HepG2 (cell line): ENCODE measurements at regions not wholly inside any gene's neighbourhood (a gene's known extent, or its start where the extent isn't known, plus 50 kb on each side); places are given as distances from the start of the nearest gene placed in this dataset.

Experiments
- ATAC-seq: fragments of 200-7000 bp; cut with Tn5 transposase; 3 replicates; pipeline ENCODE4 v1.9.1; 2020; ENCODE audit warnings: mild to moderate bottlenecking, moderate library complexity
- BruUV-seq: library from RNA; stranded (reverse); fragments of 400-500 nt; replicated peaks from 2 replicates; lab custom pipeline; 2021; lab: Mats Ljungman, UMichigan
- CTCF ChIA-PET: fragments of 300-600 bp; formaldehyde crosslinking; extraction: SDS; loops from one replicate; lab custom pipeline; 2021; ENCODE audit warnings: low total read pairs, inconsistent platforms, low intra/inter-chr PET ratio; lab: Yijun Ruan, JAX
- POLR2A ChIA-PET: fragments of 350-600 bp; sonication (Branson Sonifier 250); formaldehyde crosslinking; loops from one replicate; lab custom pipeline; 2020; ENCODE audit warnings: antibody characterized with exemption, inconsistent platforms; lab: Yijun Ruan, JAX
- DNase-seq: peaks from one replicate; pipeline ENCODE4 v3.0.0-alpha.2; 2015; ENCODE audit warnings: low spot score
- FAIRE-seq: peaks from 3 replicates; lab custom pipeline; 2011; peaks lifted over from hg19 to GRCh38; lab: Jason Lieb, UNC
- H2AFZ ChIP-seq: one replicate; pipeline ENCODE4 v1.6.1; 2011; ENCODE audit warnings: low read length, inconsistent platforms
- H3K27ac ChIP-seq: fragments of 300-600 bp; 3 replicates; pipeline ENCODE4 v1.8.0; 2011; ENCODE audit warnings: mixed run types, mild to moderate bottlenecking, mixed read lengths, low read length, inconsistent platforms; ENCODE audit not compliant: insufficient read depth; ENCODE audit errors: extremely low read length
- H3K27me3 ChIP-seq, 2 experiments: fragments of 200-600 bp in 1 of 2; 2 replicates in 1 of 2; 3 replicates in 1 of 2; pipeline versions ENCODE4 v1.6.0 to v1.8.0; 2011; ENCODE audit warnings: low read length in 2 of 2, mild to moderate bottlenecking in 2 of 2, moderate library complexity in 2 of 2, inconsistent platforms in 1 of 2; ENCODE audit not compliant: insufficient read depth in 2 of 2, control insufficient read depth in 1 of 2
- H3K36me3 ChIP-seq, 2 experiments: fragments of 200-600 bp in 1 of 2; replicated peaks in 1 of 2; 2 replicates in 1 of 2; 3 replicates in 1 of 2; pipeline versions ENCODE4 v1.5.1 to v1.8.0; 2011; ENCODE audit warnings: low read length in 2 of 2, inconsistent platforms in 1 of 2; ENCODE audit not compliant: insufficient read depth in 2 of 2, control insufficient read depth in 1 of 2
- H3K4me1 ChIP-seq: 2 replicates; pipeline ENCODE4 v1.5.1; 2012; ENCODE audit warnings: low read length, inconsistent platforms; ENCODE audit not compliant: insufficient read depth
- H3K4me2 ChIP-seq: 2 replicates; pipeline ENCODE4 v1.6.0; 2011; ENCODE audit warnings: low read depth, low read length, inconsistent platforms
- H3K4me3 ChIP-seq, 3 experiments: fragments of 200-600 bp in 1 of 3; sonication (generic), shearing (Covaris generic) in 1 of 3; replicated peaks in 1 of 3; 2 replicates each; pipeline ENCODE4 v1.5.1; 2011 to 2016; ENCODE audit warnings: low read length in 3 of 3, inconsistent platforms in 2 of 3, low read depth in 2 of 3, mild to moderate bottlenecking in 2 of 3, control low read depth in 1 of 3, mixed read lengths in 1 of 3; ENCODE audit not compliant: insufficient read depth in 1 of 3
- H3K79me2 ChIP-seq: one replicate; pipeline ENCODE4 v1.6.1; 2011; ENCODE audit warnings: low read length, inconsistent platforms; ENCODE audit not compliant: insufficient read depth
- H3K9ac ChIP-seq: 2 replicates; pipeline ENCODE4 v1.6.0; 2011; ENCODE audit warnings: mild to moderate bottlenecking, low read depth, low read length, inconsistent platforms; ENCODE audit not compliant: insufficient read depth
- H3K9me3 ChIP-seq: 2 replicates; pipeline ENCODE4 v1.5.1; 2012; ENCODE audit warnings: mild to moderate bottlenecking, low read length
- H4K20me1 ChIP-seq: 2 replicates; pipeline ENCODE4 v1.6.0; 2011; ENCODE audit warnings: inconsistent platforms, mild to moderate bottlenecking, low read length, moderate library complexity; ENCODE audit not compliant: insufficient read depth
- AHDC1 ChIP-seq: sonication (generic); formaldehyde crosslinking; IDR thresholded peaks from 2 replicates; pipeline ENCODE4 v1.5.1; 2020; ENCODE audit warnings: mild to moderate bottlenecking, missing genetic modification reagents, borderline replicate concordance
- DNMT1 ChIP-seq: sonication (generic); formaldehyde crosslinking; IDR thresholded peaks from 2 replicates; pipeline ENCODE4 v1.5.1; 2020; ENCODE audit warnings: mild to moderate bottlenecking, missing genetic modification reagents
- LBX2 ChIP-seq: sonication (generic); formaldehyde crosslinking; IDR thresholded peaks from 2 replicates; pipeline ENCODE4 v1.5.0; 2020; ENCODE audit warnings: missing genetic modification reagents, mild to moderate bottlenecking, borderline replicate concordance
- MTA3 ChIP-seq: sonication (generic); formaldehyde crosslinking; IDR thresholded peaks from 2 replicates; pipeline ENCODE4 v1.4.0; 2020; ENCODE audit warnings: missing genetic modification reagents
- REL ChIP-seq: sonication (generic); formaldehyde crosslinking; conservative IDR thresholded peaks from 2 replicates; pipeline ENCODE4 v1.8.0; 2022; ENCODE audit warnings: mild to moderate bottlenecking, missing genetic modification reagents, moderate library complexity
- SP1 ChIP-seq, 2 experiments: fragments of 450-650 bp in 1 of 2; sonication (generic) in 1 of 2; formaldehyde crosslinking in 1 of 2; IDR thresholded peaks; 2 replicates each; pipeline versions ENCODE4 v1.4.0 to v1.6.1; 2016 to 2020; ENCODE audit warnings: missing genetic modification reagents in 1 of 2
- ZFY ChIP-seq: sonication (generic); formaldehyde crosslinking; IDR thresholded peaks from 2 replicates; pipeline ENCODE4 v1.4.0; 2020; ENCODE audit warnings: missing genetic modification reagents
- ZMYM4 ChIP-seq: sonication (generic); formaldehyde crosslinking; IDR thresholded peaks from 2 replicates; pipeline ENCODE4 v1.8.1; 2023; ENCODE audit warnings: mild to moderate bottlenecking, missing genetic modification reagents
- ZNF136 ChIP-seq: sonication (generic); formaldehyde crosslinking; IDR thresholded peaks from 2 replicates; pipeline ENCODE4 v1.8.1; 2022; ENCODE audit warnings: low read depth, mild to moderate bottlenecking, moderate library complexity, missing genetic modification reagents
- ZNF670 ChIP-seq: sonication (generic); formaldehyde crosslinking; IDR thresholded peaks from 2 replicates; pipeline ENCODE4 v1.8.0; 2022; ENCODE audit warnings: mild to moderate bottlenecking, missing genetic modification reagents, borderline replicate concordance
- WGBS: methylation state at CpG from one replicate; pipeline ENCODE4 v1.1.6; 2017; ENCODE audit warnings: low lambda C conversion rate; 5-methylcytosine and 5-hydroxymethylcytosine counted together
- in situ Hi-C: cut with HindIII; loops from 2 replicates; pipeline ENCODE4 v1.10.0; 2017; ENCODE audit warnings: low pct_unique_long_range_greater_than_20kb; ENCODE audit not compliant: extremely low pct_ligation_motif_present
- intact Hi-C: fragments of 100-400 bp; cut with micrococcal nuclease; formaldehyde crosslinking; loops from one replicate; pipeline ENCODE4 v1.10.0; 2022; ENCODE audit not compliant: unreplicated experiment
- TF ChIP-seq, protein P1 (sequence below): sonication (generic); formaldehyde crosslinking; IDR thresholded peaks from 2 replicates; pipeline ENCODE4 v1.4.0; 2020; ENCODE audit warnings: mild to moderate bottlenecking, missing genetic modification reagents

DNA sequence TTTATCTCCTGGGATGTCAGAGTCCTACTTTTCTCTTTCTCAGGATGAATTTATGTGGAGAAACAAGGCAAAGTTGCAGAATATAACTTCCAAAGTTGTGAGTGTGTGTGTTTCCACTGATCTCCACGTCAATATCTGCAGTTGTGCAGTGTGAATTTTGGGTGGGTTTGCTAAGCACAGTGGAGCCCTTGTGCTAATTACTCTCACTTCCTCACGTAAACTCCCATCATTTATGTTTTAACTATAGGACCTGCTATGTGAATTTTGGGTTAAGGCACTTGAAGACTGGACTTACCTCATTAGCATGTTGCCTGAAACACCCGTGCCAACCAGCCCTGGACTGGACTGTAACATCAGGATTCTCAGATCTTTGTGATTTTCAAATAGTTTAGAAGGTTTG lies 51.9 kb upstream of the NPVF start:
- no peaks in the 10 kb centered on the region for H3K27me3 ChIP-seq
- no peaks in the 10 kb centered on the region for H3K9me3 ChIP-seq
- BruUV-seq: no TSS peak
- no peak overlapping the region for H2AFZ ChIP-seq
- no peaks in the 10 kb centered on the region for H4K20me1 ChIP-seq
- ChIA-PET CTCF (no interaction called here), POLR2A (no interaction called here)
- DNase-seq (no peak), FAIRE-seq (no peak), ATAC-seq (no peak)
- no peaks in the 10 kb centered on the region for H3K79me2 ChIP-seq
- no peak overlapping the region for H3K4me3 ChIP-seq
- in situ Hi-C loops (no loop called here), intact Hi-C loops (no loop called here)
- no peak overlapping the region for H3K27ac ChIP-seq
- H3K4me2 ChIP-seq: no peak overlapping the region
- 0% methylated on average over 2 of the region's 3 CpGs for WGBS
- H3K9ac ChIP-seq: no peak overlapping the region
- no peaks in the 10 kb centered on the region for H3K36me3 ChIP-seq
- no peaks in the 10 kb centered on the region for H3K4me1 ChIP-seq
- TF ChIP-seq DNMT1 (CRISPR knock-in tag) (no peak), AHDC1 (CRISPR knock-in tag) (no peak), ZMYM4 (CRISPR knock-in tag) (no peak), ZFY (CRISPR knock-in tag) (no peak), ZNF670 (CRISPR knock-in tag) (no peak), MTA3 (CRISPR knock-in tag) (no peak), REL (CRISPR knock-in tag) (no peak), SP1 (IDR thresholded peaks at IDR 0.05) (no peak), SP1 (CRISPR knock-in tag; IDR thresholded peaks at IDR 0.05) (no peak), LBX2 (no peak), ZNF136 (CRISPR knock-in tag) (no peak)
- TF ChIP-seq, protein P1, sequence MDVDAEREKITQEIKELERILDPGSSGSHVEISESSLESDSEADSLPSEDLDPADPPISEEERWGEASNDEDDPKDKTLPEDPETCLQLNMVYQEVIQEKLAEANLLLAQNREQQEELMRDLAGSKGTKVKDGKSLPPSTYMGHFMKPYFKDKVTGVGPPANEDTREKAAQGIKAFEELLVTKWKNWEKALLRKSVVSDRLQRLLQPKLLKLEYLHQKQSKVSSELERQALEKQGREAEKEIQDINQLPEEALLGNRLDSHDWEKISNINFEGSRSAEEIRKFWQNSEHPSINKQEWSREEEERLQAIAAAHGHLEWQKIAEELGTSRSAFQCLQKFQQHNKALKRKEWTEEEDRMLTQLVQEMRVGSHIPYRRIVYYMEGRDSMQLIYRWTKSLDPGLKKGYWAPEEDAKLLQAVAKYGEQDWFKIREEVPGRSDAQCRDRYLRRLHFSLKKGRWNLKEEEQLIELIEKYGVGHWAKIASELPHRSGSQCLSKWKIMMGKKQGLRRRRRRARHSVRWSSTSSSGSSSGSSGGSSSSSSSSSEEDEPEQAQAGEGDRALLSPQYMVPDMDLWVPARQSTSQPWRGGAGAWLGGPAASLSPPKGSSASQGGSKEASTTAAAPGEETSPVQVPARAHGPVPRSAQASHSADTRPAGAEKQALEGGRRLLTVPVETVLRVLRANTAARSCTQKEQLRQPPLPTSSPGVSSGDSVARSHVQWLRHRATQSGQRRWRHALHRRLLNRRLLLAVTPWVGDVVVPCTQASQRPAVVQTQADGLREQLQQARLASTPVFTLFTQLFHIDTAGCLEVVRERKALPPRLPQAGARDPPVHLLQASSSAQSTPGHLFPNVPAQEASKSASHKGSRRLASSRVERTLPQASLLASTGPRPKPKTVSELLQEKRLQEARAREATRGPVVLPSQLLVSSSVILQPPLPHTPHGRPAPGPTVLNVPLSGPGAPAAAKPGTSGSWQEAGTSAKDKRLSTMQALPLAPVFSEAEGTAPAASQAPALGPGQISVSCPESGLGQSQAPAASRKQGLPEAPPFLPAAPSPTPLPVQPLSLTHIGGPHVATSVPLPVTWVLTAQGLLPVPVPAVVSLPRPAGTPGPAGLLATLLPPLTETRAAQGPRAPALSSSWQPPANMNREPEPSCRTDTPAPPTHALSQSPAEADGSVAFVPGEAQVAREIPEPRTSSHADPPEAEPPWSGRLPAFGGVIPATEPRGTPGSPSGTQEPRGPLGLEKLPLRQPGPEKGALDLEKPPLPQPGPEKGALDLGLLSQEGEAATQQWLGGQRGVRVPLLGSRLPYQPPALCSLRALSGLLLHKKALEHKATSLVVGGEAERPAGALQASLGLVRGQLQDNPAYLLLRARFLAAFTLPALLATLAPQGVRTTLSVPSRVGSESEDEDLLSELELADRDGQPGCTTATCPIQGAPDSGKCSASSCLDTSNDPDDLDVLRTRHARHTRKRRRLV (CRISPR knock-in tag): no peak
